K562 (cell line): ENCODE measurements at regions not wholly inside any gene's neighbourhood (a gene's known extent, or its start where the extent isn't known, plus 50 kb on each side); places are given as distances from the start of the nearest gene placed in this dataset.
"Not testable (repeated sequence)": the region's sequence is repeated elsewhere in the genome, so short reads cannot be mapped to it uniquely, and the experiment has no call there.

ENCODE experiments used
- ATAC-seq: fragments of 200-7000 bp; cut with Tn5 transposase; 3 replicates; pipeline ENCODE4 v1.9.1; 2020; ENCODE audit warnings: moderate library complexity
- BruUV-seq: library from RNA; stranded (reverse); fragments of 400-500 nt; replicated peaks from 2 replicates; lab custom pipeline; 2021; lab: Mats Ljungman, UMichigan
- CTCF ChIA-PET: fragments of 300-600 bp; formaldehyde crosslinking; extraction: SDS; loops from one replicate; lab custom pipeline; 2021; ENCODE audit warnings: low intra/inter-chr PET ratio; lab: Yijun Ruan, JAX
- POLR2A ChIA-PET: fragments of 300-600, 350-650 bp; sonication (Branson Sonifier 250); formaldehyde crosslinking; extraction: SDS; loops from one replicate; lab custom pipeline; 2021; ENCODE audit warnings: antibody characterized with exemption, inconsistent platforms; lab: Yijun Ruan, JAX
- DNase-seq, 4 experiments: peaks; one replicate each; pipeline versions ENCODE4 v3.0.0 to v3.0.0-alpha.2; 2011 to 2018; ENCODE audit warnings: low spot score in 3 of 4, mixed read lengths in 3 of 4; ENCODE audit errors: extremely low read depth in 1 of 4
- FAIRE-seq: peaks from 2 replicates; lab custom pipeline; 2011; peaks lifted over from hg19 to GRCh38; lab: Jason Lieb, UNC
- H2AFZ ChIP-seq: 2 replicates; pipeline ENCODE4 v1.6.0; 2011; ENCODE audit warnings: low read depth, low read length, control low read depth, inconsistent platforms
- H3K27ac ChIP-seq: fragments of 200-600 bp; 3 replicates; pipeline ENCODE4 v1.8.0; 2011; ENCODE audit warnings: low read depth, mild to moderate bottlenecking, control low read depth, inconsistent platforms, low read length, moderate library complexity, mixed read lengths; ENCODE audit errors: extremely low read depth
- H3K27me3 ChIP-seq, 2 experiments: fragments of 300-600 bp in 1 of 2; 2 replicates in 1 of 2; 3 replicates in 1 of 2; pipeline versions ENCODE4 v1.6.0 to v1.8.0; 2011; ENCODE audit warnings: inconsistent platforms in 2 of 2, low read length in 2 of 2, mild to moderate bottlenecking in 1 of 2, mixed read lengths in 1 of 2, moderate library complexity in 1 of 2; ENCODE audit not compliant: control insufficient read depth in 2 of 2, insufficient read depth in 2 of 2
- H3K36me3 ChIP-seq: fragments of 300-600 bp; 3 replicates; pipeline ENCODE4 v1.8.0; 2011; ENCODE audit warnings: mild to moderate bottlenecking, low read length, inconsistent platforms; ENCODE audit not compliant: control insufficient read depth, insufficient read depth
- H3K4me1 ChIP-seq, 2 experiments: fragments of 200-600 bp in 1 of 2; replicated peaks in 1 of 2; 2 replicates in 1 of 2; 3 replicates in 1 of 2; pipeline versions ENCODE4 v1.5.1 to v1.8.0; 2011; ENCODE audit warnings: inconsistent platforms in 2 of 2, low read length in 2 of 2, mild to moderate bottlenecking in 1 of 2, mixed read lengths in 1 of 2, moderate library complexity in 1 of 2; ENCODE audit not compliant: control insufficient read depth in 2 of 2, insufficient read depth in 2 of 2
- H3K4me2 ChIP-seq: 2 replicates; pipeline ENCODE4 v1.6.1; 2011; ENCODE audit warnings: low read length, control low read depth, inconsistent platforms, mixed read lengths; ENCODE audit not compliant: insufficient read depth
- H3K4me3 ChIP-seq: fragments of 200-600 bp; sonication (generic), shearing (Covaris generic); 2 replicates; pipeline ENCODE4 v1.5.1; 2016; ENCODE audit warnings: control low read depth, inconsistent platforms
- H3K79me2 ChIP-seq: fragments of 200-600 bp; 3 replicates; pipeline ENCODE4 v1.8.0; 2011; ENCODE audit warnings: low read length, inconsistent platforms; ENCODE audit not compliant: control insufficient read depth, insufficient read depth
- H3K9ac ChIP-seq, 2 experiments: 2 replicates each; pipeline versions ENCODE4 v1.6.0 to v1.6.1; 2011; ENCODE audit warnings: low read depth in 2 of 2, low read length in 2 of 2, control low read depth in 1 of 2, inconsistent platforms in 1 of 2, mild to moderate bottlenecking in 1 of 2, mixed read lengths in 1 of 2; ENCODE audit not compliant: insufficient read depth in 1 of 2
- H3K9me1 ChIP-seq: one replicate; pipeline ENCODE4 v1.6.0; 2011; ENCODE audit warnings: inconsistent platforms, mild to moderate bottlenecking, low read length, moderate library complexity; ENCODE audit not compliant: control insufficient read depth, insufficient read depth
- H3K9me3 ChIP-seq: replicated peaks from 2 replicates; pipeline ENCODE4 v1.5.1; 2011; ENCODE audit warnings: low read depth, low read length, inconsistent platforms; ENCODE audit not compliant: control insufficient read depth, insufficient read depth
- H4K20me1 ChIP-seq: replicated peaks from 2 replicates; pipeline ENCODE4 v1.6.1; 2011; ENCODE audit warnings: low read length, inconsistent platforms, mixed read lengths; ENCODE audit not compliant: control insufficient read depth, insufficient read depth
- ARID3B ChIP-seq: fragments of 250-450 bp; sonication (Bioruptor Pico); IDR thresholded peaks from 2 replicates; pipeline ENCODE4 v1.4.0; 2020; ENCODE audit warnings: borderline replicate concordance
- EP300 ChIP-seq: IDR thresholded peaks from 2 replicates; pipeline ENCODE4 v1.6.1; 2012; ENCODE audit warnings: low read length, improper control_type of control experiment
- FOXP1 ChIP-seq: sonication (generic); formaldehyde crosslinking; IDR thresholded peaks from 2 replicates; pipeline ENCODE4 v1.8.0; 2022; ENCODE audit warnings: mild to moderate bottlenecking, missing genetic modification reagents
- PRPF4 ChIP-seq: fragments of 200-400 bp; formaldehyde crosslinking; IDR thresholded peaks from one replicate; pipeline ENCODE4 v1.6.1; 2017; ENCODE audit warnings: low read length, low read depth, mild to moderate bottlenecking; ENCODE audit not compliant: insufficient read depth, poor library complexity, severe bottlenecking
- SOX6 ChIP-seq: fragments of 450-650 bp; IDR thresholded peaks from 2 replicates; pipeline ENCODE4 v1.6.1; 2014; ENCODE audit warnings: mild to moderate bottlenecking
- STAT5A ChIP-seq: IDR thresholded peaks from 2 replicates; pipeline ENCODE4 v1.6.1; 2012; ENCODE audit warnings: low read length, inconsistent platforms, borderline replicate concordance
- ZBTB33 ChIP-seq: sonication (generic); formaldehyde crosslinking; IDR thresholded peaks from 2 replicates; pipeline ENCODE4 v1.8.1; 2023; ENCODE audit warnings: mild to moderate bottlenecking, missing genetic modification reagents
- ZSCAN29 ChIP-seq: fragments of 450-650 bp; IDR thresholded peaks from 2 replicates; pipeline ENCODE4 v1.6.1; 2017
- WGBS: fragments of 100-300 bp; shearing (Covaris generic); methylation state at CpG from one replicate; pipeline ENCODE4 v1.1.6; 2016; ENCODE audit warnings: low coverage, mixed read lengths; ENCODE audit not compliant: insufficient coverage; ENCODE audit errors: missing lambda C conversion rate; 5-methylcytosine and 5-hydroxymethylcytosine counted together
- in situ Hi-C: fragments of 300-500 bp; cut with MboI; formaldehyde crosslinking; loops from 4 replicates; pipeline ENCODE4 v1.15.0; 2018; ENCODE audit warnings: inconsistent platforms, mixed read lengths
- intact Hi-C: fragments of 100-400 bp; cut with micrococcal nuclease; formaldehyde crosslinking; loops from 2 replicates; pipeline ENCODE4 v1.14.2; 2022

- H3K27ac ChIP-seq, CTCF ChIA-PET, intact Hi-C loops, DNase-seq, H3K9me3 ChIP-seq, H3K27me3 ChIP-seq, H4K20me1 ChIP-seq, POLR2A ChIA-PET, FAIRE-seq, H3K9me1 ChIP-seq, H3K36me3 ChIP-seq, H3K9ac ChIP-seq, H3K4me3 ChIP-seq, ATAC-seq, H3K79me2 ChIP-seq, H2AFZ ChIP-seq, in situ Hi-C loops, H3K4me2 ChIP-seq, H3K4me1 ChIP-seq, BruUV-seq: not testable (repeated sequence)
- 0% methylated on average over 6 of the region's 6 CpGs for WGBS
Measured at GRCh38 chr2:37774171-37774944, 102.9 kb upstream of the CDC42EP3 start.

DNA sequence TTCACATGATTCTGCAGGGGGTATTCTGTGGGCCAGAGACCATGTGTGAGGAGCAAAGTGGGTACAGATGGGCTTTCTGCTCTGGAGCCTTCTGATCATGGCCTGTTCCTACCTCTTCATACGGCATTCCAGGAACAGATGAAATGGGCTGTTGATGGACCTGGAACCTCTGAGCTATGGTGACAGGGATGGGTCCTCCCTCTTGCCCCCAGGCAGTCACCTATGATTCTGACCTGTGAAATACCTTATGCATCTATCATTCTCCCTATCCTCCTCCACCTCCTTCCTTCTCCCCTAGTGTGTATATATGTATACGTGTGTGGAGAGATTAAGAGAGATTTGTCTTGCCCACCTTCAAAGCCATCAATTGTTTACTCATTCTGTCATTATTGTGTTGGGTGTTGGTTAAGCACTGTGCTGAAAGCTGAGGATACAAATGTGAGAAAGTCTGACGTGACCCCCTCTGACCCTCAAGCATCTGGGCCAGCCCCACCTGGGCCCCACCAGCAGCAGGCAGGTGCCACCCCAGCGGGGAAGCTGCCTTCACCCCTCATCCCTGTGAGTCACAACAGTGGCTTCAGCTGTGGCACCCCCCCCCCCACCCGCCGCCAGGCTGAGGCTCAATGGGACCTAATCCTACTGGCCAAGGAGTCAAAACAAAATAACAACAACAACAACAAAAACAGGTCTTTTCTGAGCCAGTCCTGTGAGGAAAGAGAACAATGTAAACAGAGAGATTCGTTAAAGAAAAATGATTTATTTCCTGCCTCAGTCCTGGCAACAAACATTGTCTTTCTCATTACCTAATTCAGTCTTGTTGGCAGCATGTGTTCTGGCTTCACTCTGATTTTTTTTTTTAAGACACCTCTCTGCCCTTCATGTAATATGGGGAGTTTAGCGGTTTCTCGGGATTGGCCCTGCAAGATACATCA lies 103.8 kb upstream of the CDC42EP3 start:
- Histone ChIP-seq H3K27ac (no peak overlapping the region), H3K9ac (no peak overlapping the region), H3K9me1 (no peaks in the 10 kb centered on the region), H3K4me1 (no peaks in the 10 kb centered on the region), H3K4me2 (no peak overlapping the region), H3K27me3 (peaks cover 0 to 4% of the 10 kb centered on the region in 2 experiments; a peak in 3 of 5 replicates), H2AFZ (no peak overlapping the region), H3K4me3 (no peak overlapping the region), H3K9me3 (no peaks in the 10 kb centered on the region), H3K79me2 (no peaks in the 10 kb centered on the region), H4K20me1 (no peaks in the 10 kb centered on the region), H3K36me3 (no peaks in the 10 kb centered on the region)
- CTCF ChIA-PET, result no interaction called here
- intact Hi-C loops (no loop called here), in situ Hi-C loops (no loop called here)
- WGBS, result 3% methylated on average over 6 of the region's 9 CpGs
- no peak for ATAC-seq
- no peak for DNase-seq
- BruUV-seq, result no TSS peak
- no peak for FAIRE-seq
- POLR2A ChIA-PET, result no interaction called here
- TF ChIP-seq ZSCAN29 (no peak), PRPF4 (no peak), SOX6 (no peak), FOXP1 (CRISPR knock-in tag) (no peak), ZBTB33 (CRISPR knock-in tag) (no peak), EP300 (no peak), STAT5A (no peak), ARID3B (CRISPR knock-in tag) (no peak)
